ENCODE measurements at regions not wholly inside any gene's neighbourhood (a gene's known extent, or its start where the extent isn't known, plus 50 kb on each side); places are given as distances from the start of the nearest gene placed in this dataset.
A peak's percentile ranks its signal among the peaks of the same experiment; 100 is the strongest.
"Not testable (repeated sequence)": the region's sequence is repeated elsewhere in the genome, so short reads cannot be mapped to it uniquely, and the experiment has no call there.

DNA sequence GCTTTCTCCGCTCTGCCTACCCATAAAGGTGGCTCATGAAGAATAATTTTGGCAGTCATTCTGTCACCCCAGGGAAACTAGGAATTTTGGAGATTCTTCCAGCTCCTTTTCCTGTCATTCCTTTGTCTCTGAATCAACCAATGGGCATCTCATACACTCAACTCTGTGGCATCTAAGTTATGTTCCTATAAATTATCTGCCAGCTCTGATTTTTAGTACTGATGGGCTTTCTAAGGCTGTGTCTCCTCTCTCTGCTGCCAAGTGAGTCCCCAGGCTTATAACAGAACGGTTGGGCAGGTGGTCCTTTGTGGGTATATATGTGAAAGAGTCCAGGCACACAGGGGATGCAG, 226.8 kb downstream of the NMUR2 start:
- peak; percentile 47 for DNase-seq (ENCODE audit: low spot score)

DNA sequence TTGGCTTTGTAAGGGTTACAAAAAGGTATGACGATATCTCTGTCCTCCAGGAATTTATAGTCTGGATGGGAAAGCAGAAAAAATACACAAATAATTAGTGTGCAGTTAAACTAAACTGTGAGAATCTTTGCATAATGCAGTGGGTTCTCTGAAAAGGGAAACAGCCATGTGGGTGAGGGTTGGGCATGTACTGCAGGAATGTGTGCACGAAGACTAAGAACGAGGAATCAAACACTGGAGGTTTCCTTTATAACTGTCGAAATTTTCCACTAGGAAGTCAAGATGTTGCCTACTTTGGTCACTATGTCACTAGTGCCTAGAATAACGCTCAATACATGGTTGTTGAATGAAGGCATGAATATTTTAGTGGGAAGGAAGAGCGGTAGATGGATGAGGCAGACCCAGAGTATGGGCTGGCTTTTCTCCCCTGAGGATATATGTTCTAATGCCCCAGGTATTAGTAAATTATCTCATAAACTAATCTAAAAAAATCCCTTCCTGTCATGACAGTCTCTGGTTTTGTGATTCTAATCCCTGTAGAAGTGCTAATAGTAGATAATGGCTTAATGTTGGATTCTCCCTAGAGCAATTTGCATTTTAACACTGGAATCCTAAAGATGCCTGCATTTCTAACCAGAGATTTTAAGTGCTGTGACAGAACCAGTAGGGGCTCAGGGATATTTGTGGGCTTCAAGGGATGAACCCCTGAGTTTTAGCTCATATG, 227.3 kb downstream of the NMUR2 start:
- no peak for DNase-seq (ENCODE audit: low spot score)

DNA sequence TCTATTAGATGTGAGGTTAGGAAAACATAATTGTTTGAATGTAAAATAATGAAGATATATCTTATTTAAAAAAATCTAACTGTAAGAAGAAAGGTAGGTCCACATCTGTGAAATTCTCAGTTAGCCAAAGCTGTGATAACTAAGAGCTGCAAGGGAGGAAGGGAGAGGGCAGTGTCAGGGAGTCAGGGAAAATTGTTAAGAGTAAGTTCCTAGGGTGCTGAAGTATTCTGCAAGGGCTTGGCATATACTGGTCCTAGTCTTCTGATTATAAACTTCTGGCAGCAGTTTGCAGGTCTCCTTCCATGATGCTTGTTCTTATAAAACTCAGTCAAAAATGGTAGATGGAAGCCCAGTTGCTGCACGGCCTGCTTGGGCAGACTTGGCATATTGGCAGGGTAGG, 233.2 kb downstream of the NMUR2 start:
- DNase-seq (ENCODE audit: low spot score): no peak

DNA sequence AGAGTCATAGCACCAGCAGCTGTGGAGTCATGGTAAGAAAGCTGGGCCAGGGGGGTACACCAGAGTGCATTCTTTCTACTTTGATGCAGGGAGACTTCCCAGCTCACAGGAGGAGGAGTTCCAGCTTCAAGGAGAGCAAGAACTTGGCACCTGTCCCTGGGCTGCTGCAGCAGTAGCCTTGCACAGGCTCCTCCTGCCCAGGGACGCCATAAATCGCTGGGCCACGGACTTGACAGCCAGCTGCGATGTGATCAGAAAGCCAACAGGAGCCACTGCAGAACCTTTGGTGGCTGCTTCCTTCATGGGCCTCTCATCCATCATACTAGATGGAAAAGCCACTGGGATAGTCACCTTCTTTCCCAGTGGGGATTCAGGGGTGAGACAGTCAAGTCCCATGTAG, 234.7 kb downstream of the NMUR2 start:
- peak; percentile 61 for DNase-seq (ENCODE audit: low spot score)

DNA sequence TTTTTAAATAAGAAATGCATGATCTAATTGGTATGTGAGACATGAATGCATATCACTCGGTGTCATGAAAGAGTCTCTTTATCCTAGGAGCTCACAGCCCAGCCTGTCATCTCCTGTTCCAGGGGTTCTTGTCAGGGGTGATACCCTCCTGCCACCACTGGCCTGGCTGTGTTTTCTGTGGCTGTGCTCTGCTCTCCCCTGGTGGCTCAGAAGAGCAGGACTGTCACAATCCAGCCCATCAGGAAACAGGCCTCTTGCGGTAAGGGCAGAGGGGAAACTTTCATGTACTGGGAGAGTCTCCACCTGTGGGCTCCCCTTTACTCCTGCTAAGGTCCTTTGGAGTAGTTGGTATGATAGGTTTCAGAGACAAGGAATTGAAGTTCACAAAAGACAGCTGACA, 240.2 kb upstream of the GLRA1 start:
- no peak for DNase-seq (ENCODE audit: low spot score)

DNA sequence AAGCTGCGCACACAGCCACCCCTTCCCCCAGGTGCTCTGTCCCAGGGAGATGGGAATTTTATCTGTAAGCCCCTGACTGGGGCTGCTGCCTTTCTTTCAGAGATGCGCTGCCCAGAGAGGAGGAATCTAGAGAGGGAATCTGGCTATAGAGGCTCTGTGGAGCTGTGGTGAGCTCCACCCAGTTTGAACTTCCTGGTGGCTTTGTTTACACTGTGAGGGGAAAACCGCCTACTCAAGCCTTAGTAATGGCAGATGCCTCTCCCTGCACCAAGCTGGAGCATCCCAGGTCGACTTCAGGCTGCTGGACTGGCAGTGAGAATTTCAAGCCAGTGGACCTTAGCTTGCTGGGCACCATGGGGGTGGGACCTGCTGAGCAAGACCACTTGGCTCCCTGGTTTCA, 235.2 kb upstream of the GLRA1 start:
- peak; percentile 62 for DNase-seq (ENCODE audit: low spot score)

DNA sequence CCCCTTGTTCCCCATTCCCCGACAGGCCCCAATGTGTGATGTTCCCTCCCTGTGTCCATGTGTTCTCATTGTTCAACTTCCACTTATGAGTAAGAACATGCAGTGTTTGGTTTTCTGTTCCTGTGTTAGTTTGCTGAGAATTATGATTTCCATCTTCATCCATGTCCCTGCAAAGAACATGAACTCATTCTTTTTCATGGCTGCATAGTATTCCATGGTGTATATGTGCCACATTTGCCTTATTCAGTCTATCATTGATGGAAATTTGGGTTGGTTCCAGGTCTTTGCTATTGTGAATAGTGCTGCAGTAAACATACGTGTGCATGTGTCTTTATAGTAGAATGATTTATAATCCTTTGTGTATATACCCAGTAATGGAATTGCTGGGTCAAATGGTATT, 229.8 kb upstream of the GLRA1 start:
- not testable (repeated sequence) for DNase-seq (ENCODE audit: low spot score)

DNA sequence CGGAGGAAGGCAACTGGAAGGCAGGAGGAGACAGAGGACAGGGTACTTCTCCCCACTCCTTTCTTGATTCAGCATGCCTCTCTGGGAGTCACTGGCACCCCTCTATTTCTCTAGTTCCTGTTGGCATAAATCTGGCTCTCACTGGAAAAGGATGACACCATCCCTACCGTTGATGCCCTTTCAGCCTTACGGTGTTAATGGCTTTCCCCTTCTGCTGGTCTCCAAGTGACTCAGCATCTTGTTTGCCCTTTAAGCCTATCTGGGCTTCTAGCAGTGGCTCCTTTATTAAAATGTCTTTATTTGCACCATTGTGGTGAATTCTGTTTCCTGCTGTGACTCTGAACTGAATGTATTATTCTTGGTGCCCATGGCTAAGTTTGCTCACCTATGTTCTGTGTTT, 227.3 kb upstream of the GLRA1 start:
- peak; percentile 38 for DNase-seq (ENCODE audit: low spot score)

DNA sequence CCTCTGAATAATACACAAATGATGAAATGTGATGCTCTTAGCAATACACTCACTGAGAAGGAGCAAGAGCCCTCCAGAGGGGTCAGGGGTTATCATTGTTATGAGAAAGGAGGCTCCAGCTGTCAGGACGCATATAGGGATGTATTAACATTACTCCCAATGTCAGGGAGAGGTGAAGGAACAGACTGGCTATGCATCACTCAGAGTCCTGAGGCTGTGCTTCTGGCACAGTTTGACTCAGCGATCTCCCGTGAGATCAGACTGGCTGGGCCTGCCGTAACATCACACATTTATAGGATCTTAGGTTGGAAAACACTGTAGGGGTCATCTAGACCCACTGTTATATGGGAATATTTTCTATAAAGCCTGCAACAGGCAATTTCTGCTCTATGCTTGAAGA, 226.5 kb upstream of the GLRA1 start:
- DNase-seq (ENCODE audit: low spot score): no peak

DNA sequence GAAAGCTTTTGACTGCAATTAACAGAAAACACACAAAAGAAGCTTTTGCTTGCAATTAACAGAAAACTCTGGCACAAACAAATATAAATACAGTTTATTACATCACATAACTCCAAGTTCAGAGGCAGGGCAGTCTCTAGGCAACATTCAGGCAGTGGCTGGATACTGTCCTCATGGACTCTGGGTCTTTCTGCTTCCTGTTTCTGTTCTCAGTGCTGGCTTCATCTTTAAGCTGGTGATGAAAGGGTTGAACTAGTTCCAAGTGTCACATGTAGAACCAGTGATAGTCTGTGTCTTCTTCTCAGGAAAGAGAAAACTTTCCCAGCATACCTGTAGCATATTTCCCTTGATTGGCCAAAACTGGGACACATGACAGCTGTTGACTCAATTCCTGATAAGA, 222.6 kb upstream of the GLRA1 start:
- no peak for DNase-seq (ENCODE audit: low spot score)

DNA sequence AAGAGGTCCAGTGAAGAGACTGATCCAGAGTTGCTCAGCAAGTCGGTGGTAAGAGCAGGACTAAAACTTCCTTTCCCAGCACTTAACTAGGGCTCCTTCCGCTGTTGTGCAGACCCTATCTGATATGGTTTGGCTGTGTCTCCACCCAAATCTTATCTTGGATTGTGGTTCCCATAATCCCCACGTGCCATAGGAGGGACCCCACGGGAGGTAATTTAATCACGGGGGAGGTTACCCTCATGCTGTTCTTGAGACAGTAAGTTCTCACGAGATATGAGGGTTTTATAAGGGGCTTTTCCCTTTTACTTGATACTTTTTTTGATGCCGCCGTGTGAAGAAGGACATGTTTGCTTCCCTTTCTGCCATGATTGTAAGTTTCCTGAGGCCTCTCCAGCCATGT, 221.9 kb upstream of the GLRA1 start:
- DNase-seq (ENCODE audit: low spot score): no peak

DNA sequence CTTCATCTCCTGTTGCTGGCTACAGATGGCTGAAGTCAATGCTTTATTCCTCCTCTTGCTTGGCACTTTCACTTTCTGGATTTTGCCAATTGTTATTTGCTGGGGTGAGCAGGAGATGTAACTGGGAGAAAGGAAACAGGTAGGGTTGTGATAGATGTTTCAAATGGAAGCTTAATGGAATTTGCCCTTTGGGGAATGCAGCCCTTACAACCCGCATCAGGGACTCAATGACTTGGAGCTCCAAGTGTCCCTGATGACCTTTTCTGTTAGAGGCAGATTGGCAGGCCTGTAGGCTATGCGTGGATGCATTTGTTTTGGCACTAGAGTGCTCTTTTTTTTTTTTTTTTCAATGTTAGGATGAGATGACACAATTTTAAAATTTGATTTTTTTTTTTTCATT, 219.9 kb upstream of the GLRA1 start:
- no peak for DNase-seq (ENCODE audit: low spot score)

DNA sequence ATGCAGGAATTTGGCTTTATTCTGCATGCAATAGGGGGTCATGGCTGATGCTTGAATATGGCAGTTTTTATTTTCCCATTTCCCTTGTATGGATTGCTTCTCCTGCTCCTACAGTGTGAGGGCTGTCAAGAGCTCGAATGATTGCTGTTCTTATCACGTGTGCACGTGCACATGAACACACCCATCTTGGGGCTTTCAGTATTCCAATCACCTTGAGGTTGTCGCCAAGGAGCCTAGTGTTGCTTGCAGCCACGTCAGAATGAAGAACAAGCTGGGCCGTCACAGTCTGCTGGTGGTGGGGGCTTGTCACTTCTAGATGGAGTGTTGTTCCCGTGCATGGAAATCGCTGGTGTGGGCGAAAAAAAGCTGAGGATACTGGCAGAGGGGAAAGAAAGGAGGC, 219.4 kb upstream of the GLRA1 start:
- DNase-seq (ENCODE audit: low spot score): no peak

DNA sequence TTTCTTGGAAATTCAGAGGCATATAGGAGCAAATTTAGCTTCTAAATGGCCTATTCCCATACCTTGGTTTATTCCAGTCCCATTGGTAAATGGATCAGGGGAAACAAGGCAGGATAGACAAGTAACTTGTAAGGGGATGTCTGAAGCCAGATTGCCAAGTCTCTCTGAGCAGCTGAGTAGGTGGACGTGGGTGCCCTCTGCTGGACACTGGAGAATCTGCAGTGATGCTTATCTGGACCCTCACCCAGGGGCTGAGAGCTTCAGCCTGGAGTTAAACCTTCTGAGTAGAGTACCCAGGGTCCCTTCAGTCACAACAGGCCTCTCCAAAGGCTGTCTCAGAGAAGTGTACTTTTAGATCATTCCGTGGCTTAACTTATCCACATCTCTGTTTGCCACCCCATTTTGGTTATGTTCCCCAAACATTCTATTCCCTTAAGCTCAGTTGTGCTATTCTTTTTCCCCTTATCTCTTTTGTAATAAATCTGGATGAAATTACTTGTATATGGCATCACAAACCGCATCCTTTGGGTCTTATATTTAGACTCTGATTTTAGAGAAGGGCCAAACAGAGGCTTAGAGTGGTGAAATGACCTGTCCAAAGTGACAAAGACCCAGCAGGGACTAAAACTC, 218.3 kb upstream of the GLRA1 start:
- peak; percentile 77 for DNase-seq (ENCODE audit: low spot score)

DNA sequence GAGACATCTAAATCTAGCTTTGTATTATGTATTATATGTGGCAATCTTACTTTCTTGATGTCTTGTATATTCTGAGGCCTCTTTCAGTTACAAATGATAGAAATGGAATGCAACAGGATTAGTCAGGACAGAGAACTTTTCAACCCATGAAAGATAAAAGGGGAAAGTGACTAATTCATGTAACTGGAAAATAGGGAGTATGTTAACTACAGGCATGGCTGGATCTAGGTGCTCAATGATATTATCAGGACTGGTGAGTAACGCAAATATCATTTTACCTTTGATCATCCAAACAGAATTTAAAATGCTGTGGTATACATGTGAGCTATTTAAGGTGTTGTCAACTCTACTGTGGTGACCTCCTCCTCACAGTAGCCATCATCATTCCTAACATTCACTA, 215.7 kb upstream of the GLRA1 start:
- DNase-seq (ENCODE audit: low spot score): no peak

DNA sequence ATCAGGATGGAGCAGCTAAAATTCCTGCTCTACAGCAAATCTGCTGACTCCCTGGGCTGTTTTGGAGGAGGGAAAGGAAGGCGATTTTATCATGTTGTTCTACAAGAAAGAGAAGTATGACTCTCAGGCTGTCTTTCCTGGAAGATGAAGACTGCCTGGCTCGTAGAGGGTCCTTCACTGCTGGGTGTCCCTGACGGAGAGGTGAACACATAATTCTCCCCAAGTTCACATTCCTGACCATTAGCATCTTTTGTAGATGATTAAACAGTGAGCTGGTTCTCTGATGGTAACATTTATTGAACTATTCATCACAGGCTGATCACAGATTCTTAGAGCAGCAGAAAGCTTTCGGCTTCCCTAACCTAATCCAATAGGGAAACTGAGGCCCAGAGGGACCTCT, 212.4 kb upstream of the GLRA1 start:
- DNase-seq (ENCODE audit: low spot score): no peak

DNA sequence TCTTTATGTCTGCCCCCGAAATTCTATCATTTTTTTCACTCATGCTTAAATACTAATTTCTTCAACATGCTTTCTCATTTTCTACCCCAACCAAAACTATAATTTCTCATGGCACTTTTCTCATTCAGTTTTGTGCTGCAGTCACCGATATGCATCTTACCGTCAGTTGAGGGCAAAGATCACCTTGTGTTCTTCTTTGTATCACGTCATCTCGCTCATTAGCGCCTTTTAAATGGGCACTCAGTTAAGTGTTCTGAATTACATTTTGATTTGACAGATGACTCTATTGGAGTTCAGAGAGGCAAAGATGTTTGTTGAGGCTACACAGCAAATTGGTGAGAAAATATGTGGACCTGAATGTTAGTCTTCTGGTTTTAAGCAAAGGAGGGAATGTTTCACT, 211.7 kb upstream of the GLRA1 start:
- no peak for DNase-seq (ENCODE audit: low spot score)

DNA sequence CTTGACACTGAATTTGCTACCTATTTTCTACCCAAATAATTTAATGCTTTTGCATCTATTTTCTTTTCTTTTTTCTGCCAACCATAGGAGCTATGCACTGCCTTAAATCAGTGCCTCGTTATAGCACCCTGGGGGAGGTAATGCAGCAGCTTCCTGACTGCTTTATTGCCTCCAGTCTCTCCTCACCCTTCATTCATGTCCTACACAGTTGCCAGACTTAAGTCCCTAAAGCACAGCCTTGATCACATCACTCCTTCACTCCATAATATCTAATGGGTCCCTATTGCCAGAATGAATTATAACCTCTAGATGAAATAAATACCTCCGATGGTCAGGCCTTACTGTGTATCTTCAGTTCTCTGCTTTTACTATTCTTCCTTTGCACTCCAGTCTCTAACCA, 211.2 kb upstream of the GLRA1 start:
- no peak for DNase-seq (ENCODE audit: low spot score)

DNA sequence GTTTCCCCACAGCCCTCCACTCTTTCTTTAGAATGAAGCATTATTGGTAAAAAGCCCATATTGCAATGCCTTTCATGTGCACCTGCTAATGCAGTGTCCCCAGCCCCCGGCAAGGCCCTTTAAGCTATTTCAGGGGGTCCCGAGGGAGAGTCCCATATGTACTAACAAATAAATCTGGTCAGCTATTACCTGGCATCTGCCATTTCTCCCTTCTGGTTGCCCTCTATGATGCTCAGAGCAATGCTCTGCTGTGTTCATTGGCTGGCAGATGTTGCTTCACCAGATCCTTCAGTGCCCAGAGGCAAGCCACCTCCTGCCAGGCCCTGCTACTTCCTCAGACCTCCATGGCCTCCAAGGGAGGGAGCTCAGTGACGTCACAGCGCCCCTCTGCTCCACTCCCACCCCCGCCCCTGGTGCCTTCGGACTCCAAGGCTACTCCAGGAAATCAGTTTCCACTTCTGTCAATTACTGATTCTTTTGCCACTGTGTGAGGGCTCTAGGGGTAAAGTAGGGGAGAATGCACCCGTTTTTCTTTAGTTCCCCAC, 201.1 kb upstream of the GLRA1 start:
- no peak for DNase-seq (ENCODE audit: low spot score)

DNA sequence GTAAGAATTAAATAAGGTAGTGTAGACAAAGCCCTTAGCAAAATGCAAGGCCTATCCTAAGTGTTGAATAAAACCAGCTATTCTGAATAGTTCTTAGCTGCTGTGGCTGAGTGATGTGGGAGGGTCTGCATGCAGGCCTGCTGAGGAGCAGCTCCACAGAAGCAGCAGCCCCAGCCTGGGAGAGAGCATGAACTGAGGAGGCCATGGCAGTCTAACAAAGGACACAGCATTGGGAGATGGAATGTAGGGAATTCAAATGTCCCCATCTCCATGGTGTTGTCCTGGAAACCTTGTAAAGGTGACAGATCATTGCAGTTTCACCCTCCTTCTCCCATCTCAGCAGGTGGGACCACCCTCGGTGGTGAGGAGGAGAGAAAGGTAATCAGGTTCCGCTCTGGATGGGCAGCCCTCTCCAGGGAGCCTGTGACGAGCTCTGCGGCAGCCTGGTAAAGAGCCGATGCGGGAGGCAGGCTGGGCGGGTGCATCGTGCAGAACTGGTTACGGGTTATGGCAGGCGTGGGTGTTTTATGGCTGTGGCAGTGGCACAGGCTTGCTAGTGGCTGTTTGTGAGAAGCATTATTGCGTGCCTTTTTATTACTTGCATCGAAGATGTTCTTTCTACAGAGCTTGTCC, 199.9 kb upstream of the GLRA1 start:
- DNase-seq (ENCODE audit: low spot score): no peak

DNA sequence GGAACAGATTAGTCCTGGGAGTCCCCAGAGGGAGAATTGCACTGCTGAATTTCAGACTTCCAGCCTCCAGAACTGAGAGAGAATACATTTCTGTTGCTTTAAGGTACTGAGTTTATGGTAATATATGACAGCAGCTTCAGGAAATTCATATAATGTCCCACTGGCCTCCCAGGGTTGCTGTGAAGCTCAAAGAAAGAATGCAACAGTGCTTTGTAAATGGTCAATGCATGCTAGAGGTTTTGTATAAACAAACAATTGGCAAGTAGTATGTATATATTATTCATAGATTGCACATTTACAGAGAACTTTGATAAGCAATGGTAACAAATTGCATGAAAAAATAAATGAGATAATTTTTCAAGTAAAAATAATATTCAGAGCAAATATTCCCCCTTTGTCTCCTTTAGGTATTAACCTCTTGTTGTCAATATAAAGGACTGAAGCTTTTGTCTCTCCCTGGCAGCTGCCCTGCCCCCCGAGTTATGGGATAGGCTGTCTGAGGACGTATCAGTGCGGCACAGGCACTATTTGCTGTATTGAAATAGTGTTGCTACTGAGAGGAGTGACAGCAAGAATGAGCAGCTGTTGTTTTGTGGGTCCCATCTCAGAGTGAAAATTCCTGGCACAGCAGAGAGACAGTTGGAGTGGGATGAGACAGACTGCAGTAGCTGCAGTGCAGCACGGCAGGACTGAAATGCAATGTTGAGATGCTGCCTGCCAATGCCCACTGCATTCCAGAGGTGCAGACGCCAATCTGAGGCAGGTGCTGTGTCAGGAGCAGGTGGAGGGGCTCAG, 194.2 kb upstream of the GLRA1 start:
- DNase-seq (ENCODE audit: low spot score): no peak

DNA sequence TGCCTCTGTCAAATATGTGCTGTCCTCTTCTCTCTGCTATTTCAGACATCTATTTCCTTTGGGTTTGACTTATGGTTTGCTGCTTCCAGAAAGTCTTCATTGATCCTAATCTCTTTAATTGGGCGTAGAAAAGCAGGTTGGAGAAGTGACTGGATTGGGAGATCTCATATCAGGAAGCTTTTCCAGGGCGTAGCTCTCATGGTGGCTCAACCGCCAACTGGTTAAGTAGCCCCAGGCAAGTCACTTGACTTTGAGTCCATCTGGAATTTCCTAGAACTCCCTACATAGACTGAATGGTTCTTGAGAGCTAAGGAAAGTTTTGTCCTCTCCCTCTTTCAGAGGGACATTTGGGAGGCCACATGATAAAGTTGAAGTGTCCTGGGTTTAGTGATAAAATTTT, 192.3 kb upstream of the GLRA1 start:
- DNase-seq (ENCODE audit: low spot score): no peak
